GM12891 (cell line): ENCODE measurements at regions not wholly inside any gene's neighbourhood (a gene's known extent, or its start where the extent isn't known, plus 50 kb on each side); places are given as distances from the start of the nearest gene placed in this dataset.

Experiments
- DNase-seq: peaks from one replicate; pipeline ENCODE4 v3.0.0; 2011; ENCODE audit warnings: low spot score; ENCODE audit not compliant: insufficient read length
- FAIRE-seq: peaks from 2 replicates; lab custom pipeline; 2011; peaks lifted over from hg19 to GRCh38; lab: Jason Lieb, UNC
- PAX5 ChIP-seq: IDR thresholded peaks from 2 replicates; pipeline ENCODE4 v1.6.1; 2011; ENCODE audit warnings: low read length, moderate library complexity, mild to moderate bottlenecking; ENCODE audit not compliant: insufficient read depth, severe bottlenecking
- POLR2A ChIP-seq: IDR thresholded peaks from 2 replicates; pipeline ENCODE4 v1.6.1; 2011; ENCODE audit warnings: low read depth, low read length, control low read depth
- POLR2AphosphoS5 ChIP-seq: IDR thresholded peaks from 2 replicates; pipeline ENCODE4 v1.6.1; 2011; ENCODE audit warnings: low read depth, low read length, control low read depth
- POU2F2 ChIP-seq: IDR thresholded peaks from 2 replicates; pipeline ENCODE4 v1.6.1; 2011; ENCODE audit warnings: low read depth, mild to moderate bottlenecking, control low read depth, low read length, moderate library complexity
- SPI1 ChIP-seq: IDR thresholded peaks from 2 replicates; pipeline ENCODE4 v1.6.1; 2011; ENCODE audit warnings: low read depth, low read length, control low read depth
- TAF1 ChIP-seq: IDR thresholded peaks from 2 replicates; pipeline ENCODE4 v1.6.1; 2011; ENCODE audit warnings: low read depth, low read length, control low read depth

DNA sequence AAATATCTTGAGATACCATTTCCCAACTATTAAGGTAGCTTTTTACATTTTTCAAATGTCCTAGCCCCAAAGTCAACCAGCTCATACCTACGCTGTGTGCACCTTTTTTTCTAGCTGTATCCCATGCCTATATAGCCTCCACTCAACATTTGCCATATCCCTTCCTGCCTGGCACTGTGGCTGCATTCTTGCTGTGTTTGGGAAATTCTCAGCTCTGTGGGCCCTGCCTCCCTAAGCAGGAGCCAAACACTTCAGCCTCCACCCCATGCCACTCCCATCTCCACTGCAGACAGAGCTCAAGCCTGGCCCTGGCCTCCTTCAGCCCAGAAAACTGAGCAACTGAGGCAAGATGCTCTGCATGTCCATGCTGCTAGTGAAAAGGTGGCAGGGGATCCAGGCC, 141.3 kb downstream of the RAB11FIP2 start:
- no peak for DNase-seq
- TF ChIP-seq POLR2AphosphoS5: no peak
- TF ChIP-seq POU2F2: no peak
- no peak for TF ChIP-seq POLR2A
- no peak for TF ChIP-seq PAX5
- no peak for TF ChIP-seq SPI1
- TF ChIP-seq TAF1: no peak
- FAIRE-seq: no peak

DNA sequence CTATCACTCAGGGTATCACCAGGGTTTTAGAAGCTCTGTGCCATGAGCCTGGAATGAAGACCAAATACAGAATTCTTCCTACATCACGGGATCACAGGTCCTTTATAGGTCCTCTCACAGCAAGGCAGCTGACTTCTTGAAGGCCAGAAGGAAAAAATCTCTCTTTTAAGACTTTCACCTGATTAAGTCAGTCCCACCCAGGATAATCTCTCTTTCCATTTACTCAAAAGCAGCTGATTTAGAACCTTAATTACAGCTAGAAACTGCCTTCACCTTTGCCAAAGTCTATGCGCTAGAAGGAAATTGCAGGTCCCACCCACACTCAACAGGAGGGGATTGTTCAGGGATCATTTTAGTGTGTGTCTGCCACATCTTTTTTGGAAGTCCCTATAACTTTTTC, 135.1 kb downstream of the RAB11FIP2 start:
- FAIRE-seq: no peak
- no peak for DNase-seq
- no peak for TF ChIP-seq TAF1
- no peak for TF ChIP-seq SPI1
- no peak for TF ChIP-seq POU2F2
- TF ChIP-seq PAX5: no peak
- TF ChIP-seq POLR2AphosphoS5: no peak
- TF ChIP-seq POLR2A: no peak

DNA sequence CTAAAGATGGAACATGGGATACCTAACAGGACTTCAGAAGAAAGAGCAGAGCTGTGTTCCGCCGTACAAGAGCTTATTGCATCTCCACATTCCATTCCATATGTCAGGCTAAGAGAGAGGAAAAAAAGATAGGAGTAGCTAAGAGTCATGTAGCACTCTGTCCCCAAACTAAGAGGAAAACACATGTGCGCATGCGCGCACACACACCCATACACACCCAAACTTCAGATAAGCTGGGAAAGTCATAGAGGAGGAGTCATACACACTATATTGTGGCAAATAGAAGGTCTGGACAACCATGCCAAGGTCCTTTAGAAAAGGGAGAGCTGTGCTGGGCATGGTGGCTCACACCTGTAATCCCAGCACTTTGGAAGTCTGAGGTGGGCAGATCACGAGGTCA, 132.4 kb downstream of the RAB11FIP2 start:
- no peak for TF ChIP-seq POLR2AphosphoS5
- no peak for TF ChIP-seq POLR2A
- no peak for TF ChIP-seq POU2F2
- TF ChIP-seq PAX5: no peak
- no peak for TF ChIP-seq TAF1
- no peak for TF ChIP-seq SPI1
- FAIRE-seq (no peak), DNase-seq (no peak)

DNA sequence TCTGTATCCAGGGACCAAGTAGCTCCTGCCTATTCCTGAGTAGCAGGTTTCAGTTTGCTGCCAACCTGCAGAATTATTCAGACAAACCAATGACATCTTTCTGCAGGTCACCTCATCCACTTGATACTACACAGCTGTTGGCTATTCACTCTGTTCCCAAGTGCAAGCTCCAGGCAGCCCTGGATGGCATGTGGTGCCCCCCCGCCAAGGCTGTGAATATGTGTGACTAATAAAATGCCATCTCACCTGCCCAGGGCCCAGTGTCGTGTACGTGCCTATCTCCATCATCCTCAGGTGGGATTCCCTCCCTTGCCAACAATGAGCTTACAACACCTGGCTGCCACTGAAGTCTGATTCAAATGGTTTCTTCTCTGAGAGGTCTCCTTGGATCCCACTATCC, 125.8 kb downstream of the RAB11FIP2 start:
- FAIRE-seq: no peak
- TF ChIP-seq POLR2AphosphoS5 (no peak), SPI1 (no peak), TAF1 (no peak), POU2F2 (no peak), PAX5 (no peak), POLR2A (no peak)
- no peak for DNase-seq

DNA sequence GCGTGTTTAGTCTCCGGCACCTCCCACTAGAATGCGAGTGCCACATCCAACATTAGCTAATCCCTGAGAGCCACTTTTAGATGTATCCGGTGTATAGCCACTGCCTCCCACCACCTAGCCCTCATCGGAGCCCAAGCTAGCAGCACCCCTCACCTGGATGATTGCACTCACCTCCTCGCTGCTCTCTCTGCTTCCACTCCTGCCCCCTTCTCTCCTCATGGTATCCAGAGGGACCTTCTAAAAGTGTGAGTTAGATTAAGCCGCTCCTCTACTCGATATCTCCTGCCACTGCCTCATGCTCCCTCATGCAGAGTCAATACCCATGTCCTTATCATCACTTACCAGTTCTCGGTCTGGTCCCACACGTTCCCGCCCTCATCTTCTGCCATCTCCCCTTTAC, 125.3 kb downstream of the RAB11FIP2 start:
- TF ChIP-seq TAF1 (no peak), POU2F2 (no peak), POLR2A (no peak), PAX5 (no peak), POLR2AphosphoS5 (no peak), SPI1 (no peak)
- DNase-seq: no peak

DNA sequence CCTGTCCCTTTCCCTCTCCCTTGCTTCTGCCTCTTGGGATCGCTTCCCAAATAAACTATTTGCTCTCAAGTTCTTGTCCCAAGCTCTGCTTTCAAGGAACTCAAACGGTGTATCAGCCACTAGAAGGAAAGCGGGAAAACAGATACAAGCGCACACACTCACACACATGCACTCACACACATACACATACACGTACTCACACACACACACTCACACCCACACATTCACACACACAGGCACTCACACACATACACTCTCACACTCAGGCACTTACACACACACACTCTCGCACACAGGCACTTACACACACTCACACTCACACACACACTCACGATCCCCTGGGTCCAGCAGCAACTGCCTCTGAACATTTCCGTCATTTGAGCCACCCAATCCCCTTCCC, 121.9 kb downstream of the RAB11FIP2 start:
- TF ChIP-seq TAF1 (no peak), POU2F2 (no peak), POLR2A (no peak), SPI1 (no peak), PAX5 (no peak)
- no peak for DNase-seq
- no peak for FAIRE-seq

More for the DNA sequence above, 125.3 kb downstream of the RAB11FIP2 start:
- FAIRE-seq: no peak

DNA sequence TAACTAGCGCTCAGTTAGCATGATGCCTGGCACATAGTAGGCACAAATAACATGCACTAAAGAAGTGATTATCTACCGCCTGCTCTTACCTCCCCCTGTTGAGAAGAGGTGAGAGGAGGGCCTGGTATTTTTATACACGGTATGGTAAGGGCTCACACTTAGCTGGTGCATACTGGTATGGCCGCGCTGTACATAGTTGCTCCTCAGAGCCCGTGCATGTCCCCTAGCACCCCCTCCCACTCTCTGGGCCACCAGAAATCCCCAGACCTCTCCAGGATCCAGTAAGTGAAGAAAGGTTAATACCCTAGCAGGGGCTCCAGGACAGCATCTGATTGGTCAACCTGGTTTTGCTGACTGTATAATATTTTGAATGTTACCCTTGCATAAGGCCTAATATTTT, 121.4 kb downstream of the RAB11FIP2 start:
- TF ChIP-seq POLR2A (no peak), POU2F2 (no peak), TAF1 (no peak), POLR2AphosphoS5 (no peak), PAX5 (no peak), SPI1 (no peak)
- FAIRE-seq (no peak), DNase-seq (no peak)

DNA sequence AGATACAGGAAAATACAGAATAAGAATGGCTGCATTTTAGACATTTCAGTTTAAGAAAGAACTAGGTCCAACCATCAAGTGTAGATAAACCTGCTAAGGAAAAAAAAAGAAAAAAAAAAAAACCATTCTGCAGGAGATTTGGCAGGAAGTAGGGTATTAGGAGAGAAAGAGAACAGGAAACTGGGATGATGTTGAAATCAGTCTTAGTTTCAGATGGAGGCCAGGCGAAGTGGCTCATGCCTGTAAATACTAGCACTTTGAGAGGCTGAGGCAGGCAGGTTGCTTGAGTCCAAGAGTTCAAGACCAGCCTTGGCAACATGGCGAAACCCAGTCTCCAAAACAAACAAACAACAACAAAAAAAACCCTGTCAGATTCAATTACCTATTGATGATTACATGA, 120.2 kb downstream of the RAB11FIP2 start:
- DNase-seq: no peak
- TF ChIP-seq POU2F2 (no peak), SPI1 (no peak), POLR2AphosphoS5 (no peak), PAX5 (no peak), TAF1 (no peak), POLR2A (no peak)
- FAIRE-seq: no peak

DNA sequence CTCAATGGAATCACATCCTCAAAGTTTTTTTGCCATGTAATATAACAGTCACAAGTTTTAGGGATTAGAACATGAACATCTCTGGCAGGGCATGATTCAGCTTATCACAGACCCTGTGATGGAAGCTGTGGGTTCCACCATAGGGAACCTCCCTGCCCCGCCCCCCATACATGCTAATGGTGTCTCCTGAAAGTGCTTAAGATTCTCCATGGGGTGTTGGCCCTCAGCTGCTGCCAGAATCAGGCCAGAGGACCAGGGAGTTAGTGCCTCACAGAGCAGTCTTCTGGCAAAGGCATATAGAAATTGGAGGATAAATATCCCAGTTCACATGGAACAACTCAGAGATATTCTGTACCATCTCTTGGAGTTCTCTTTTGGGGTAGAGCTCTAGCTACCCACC, 119.4 kb downstream of the RAB11FIP2 start:
- FAIRE-seq (no peak), DNase-seq (no peak)
- no peak for TF ChIP-seq SPI1
- TF ChIP-seq POLR2A: no peak
- no peak for TF ChIP-seq POU2F2
- TF ChIP-seq TAF1: no peak
- no peak for TF ChIP-seq POLR2AphosphoS5

DNA sequence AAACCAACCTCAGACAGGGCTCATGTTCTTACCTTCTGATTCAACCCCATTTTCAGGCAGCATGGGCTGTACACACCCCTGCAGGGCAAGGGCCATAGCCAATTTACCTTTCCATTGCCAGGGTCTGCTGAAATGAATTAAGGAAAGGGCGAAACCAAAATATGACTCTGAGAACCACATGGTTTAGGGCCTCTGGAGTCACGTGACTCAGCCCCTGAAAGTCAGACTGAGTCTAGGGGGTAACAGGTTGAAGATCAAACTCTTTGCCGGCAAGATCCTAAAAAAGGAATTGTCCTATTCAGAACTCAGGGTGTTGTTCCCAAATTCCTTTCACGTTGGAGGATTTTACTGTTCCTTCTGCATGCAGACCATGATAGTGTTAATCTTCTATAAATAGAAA, 118.9 kb downstream of the RAB11FIP2 start:
- TF ChIP-seq PAX5: no peak
- TF ChIP-seq POU2F2: no peak
- no peak for TF ChIP-seq TAF1
- no peak for TF ChIP-seq POLR2AphosphoS5
- no peak for TF ChIP-seq POLR2A
- TF ChIP-seq SPI1: no peak
- DNase-seq: no peak
- FAIRE-seq: no peak

DNA sequence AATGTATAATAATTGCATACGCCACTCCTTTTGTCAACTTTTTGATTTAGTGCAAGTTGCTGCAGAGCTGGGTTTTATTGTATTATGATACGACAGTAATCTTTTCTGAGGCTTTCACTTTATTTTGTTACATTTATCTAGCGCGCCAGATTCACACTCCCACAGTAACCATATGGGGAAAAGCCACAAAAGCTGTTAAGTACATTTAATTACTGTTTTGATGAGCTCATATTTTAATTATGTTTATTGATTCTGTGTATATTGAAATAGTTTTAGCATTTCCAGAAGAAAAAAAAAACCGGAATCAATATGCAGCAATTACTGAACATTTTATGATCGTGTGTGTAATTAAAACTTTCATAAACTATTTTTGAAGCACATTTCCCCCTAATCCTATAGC, 118.5 kb downstream of the RAB11FIP2 start:
- no peak for DNase-seq
- no peak for FAIRE-seq
- TF ChIP-seq POLR2AphosphoS5 (no peak), POU2F2 (no peak), TAF1 (no peak), POLR2A (no peak), PAX5 (no peak), SPI1 (no peak)

DNA sequence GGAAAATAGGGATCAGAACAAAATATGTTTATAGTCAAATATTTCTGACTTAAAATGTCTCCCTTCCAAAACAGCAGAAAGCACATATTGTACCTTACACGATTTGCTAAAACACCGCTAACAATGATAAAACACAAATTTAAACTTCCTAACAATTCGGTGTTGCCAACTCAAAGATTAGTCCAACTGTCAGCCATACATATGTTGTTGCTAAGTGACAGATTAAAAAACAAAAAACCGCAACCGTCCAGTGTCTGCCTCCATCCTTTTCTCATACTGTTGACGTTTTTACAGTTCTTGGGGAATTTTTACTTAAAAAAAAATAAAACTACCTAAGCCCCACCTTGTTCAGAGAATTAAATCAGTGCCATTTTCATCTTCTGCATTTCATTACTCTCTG, 118.0 kb downstream of the RAB11FIP2 start:
- DNase-seq: no peak
- no peak for FAIRE-seq
- no peak for TF ChIP-seq POLR2A
